Caco-2 (cell line): ENCODE measurements at regions not wholly inside any gene's neighbourhood (a gene's known extent, or its start where the extent isn't known, plus 50 kb on each side); places are given as distances from the start of the nearest gene placed in this dataset.

Source experiments
- BruUV-seq: library from RNA; stranded (reverse); fragments of 400-500 nt; replicated peaks from 2 replicates; lab custom pipeline; 2021; lab: Mats Ljungman, UMichigan
- CTCF ChIA-PET: fragments of 300-600 bp; sonication (Branson Sonifier 250); formaldehyde crosslinking; loops from one replicate; lab custom pipeline; 2022; ENCODE audit warnings: antibody characterized with exemption; lab: Charles Lee
- POLR2A ChIA-PET: fragments of 300-600 bp; sonication (Branson Sonifier 250); formaldehyde crosslinking; loops from one replicate; lab custom pipeline; 2022; ENCODE audit warnings: antibody characterized with exemption; lab: Charles Lee
- DNase-seq, 2 experiments: peaks; one replicate each; pipeline versions ENCODE4 v3.0.0 to v3.0.0-alpha.2; 2020 to 2022
- H3K27me3 ChIP-seq: replicated peaks from 2 replicates; pipeline ENCODE4 v1.6.0; 2011; ENCODE audit warnings: low read length; ENCODE audit not compliant: control insufficient read depth, insufficient read depth
- H3K36me3 ChIP-seq: 2 replicates; pipeline ENCODE4 v1.5.1; 2011; ENCODE audit warnings: low read length; ENCODE audit not compliant: control insufficient read depth, insufficient read depth
- H3K4me1 ChIP-seq: fragments of 250-450 bp; sonication (Bioruptor Pico); 2 replicates; pipeline ENCODE4 v1.5.1; 2020; ENCODE audit warnings: mild to moderate bottlenecking
- H3K4me3 ChIP-seq: 2 replicates; pipeline ENCODE4 v1.5.1; 2011; ENCODE audit warnings: low read depth, mild to moderate bottlenecking, control low read depth, low read length
- H3K9me3 ChIP-seq: fragments of 250-450 bp; sonication (Bioruptor Pico); 2 replicates; pipeline ENCODE4 v1.5.1; 2020; ENCODE audit warnings: mild to moderate bottlenecking, moderate library complexity
- H3K27ac Mint-ChIP-seq: one replicate; pipeline ENCODE4 v1.8.0; 2022; ENCODE audit warnings: mixed read lengths; ENCODE audit not compliant: unreplicated experiment
- H3K27me3 Mint-ChIP-seq: one replicate; pipeline ENCODE4 v1.8.0; 2022; ENCODE audit warnings: mixed read lengths; ENCODE audit not compliant: insufficient read depth, unreplicated experiment
- H3K36me3 Mint-ChIP-seq: one replicate; pipeline ENCODE4 v1.8.0; 2022; ENCODE audit warnings: mild to moderate bottlenecking, mixed read lengths; ENCODE audit not compliant: insufficient read depth, unreplicated experiment
- H3K4me1 Mint-ChIP-seq: one replicate; pipeline ENCODE4 v1.8.0; 2022; ENCODE audit warnings: low read depth, mixed read lengths; ENCODE audit not compliant: unreplicated experiment
- H3K4me3 Mint-ChIP-seq: one replicate; pipeline ENCODE4 v1.8.0; 2022; ENCODE audit warnings: mild to moderate bottlenecking, moderate library complexity, mixed read lengths; ENCODE audit not compliant: unreplicated experiment
- H3K9me3 Mint-ChIP-seq: one replicate; pipeline ENCODE4 v1.8.0; 2022; ENCODE audit warnings: mixed read lengths; ENCODE audit not compliant: unreplicated experiment
- intact Hi-C: fragments of 100-400 bp; cut with micrococcal nuclease; formaldehyde crosslinking; loops from one replicate; pipeline ENCODE4 v1.10.0; 2022; ENCODE audit not compliant: unreplicated experiment
- TF ChIP-seq, protein P1 (sequence below), 2 experiments: fragments of 200-600 bp in 1 of 2; IDR thresholded peaks; 1 replicate in 1 of 2; 2 replicates in 1 of 2; pipeline versions ENCODE4 v1.5.1 to v1.8.0; 2011 to 2022; ENCODE audit warnings: antibody characterized with exemption in 1 of 2, control low read depth in 1 of 2, inconsistent platforms in 1 of 2, low read depth in 1 of 2, low read length in 1 of 2, mild to moderate bottlenecking in 1 of 2, moderate library complexity in 1 of 2; ENCODE audit not compliant: insufficient read depth in 1 of 2, severe bottlenecking in 1 of 2, unreplicated experiment in 1 of 2

DNA sequence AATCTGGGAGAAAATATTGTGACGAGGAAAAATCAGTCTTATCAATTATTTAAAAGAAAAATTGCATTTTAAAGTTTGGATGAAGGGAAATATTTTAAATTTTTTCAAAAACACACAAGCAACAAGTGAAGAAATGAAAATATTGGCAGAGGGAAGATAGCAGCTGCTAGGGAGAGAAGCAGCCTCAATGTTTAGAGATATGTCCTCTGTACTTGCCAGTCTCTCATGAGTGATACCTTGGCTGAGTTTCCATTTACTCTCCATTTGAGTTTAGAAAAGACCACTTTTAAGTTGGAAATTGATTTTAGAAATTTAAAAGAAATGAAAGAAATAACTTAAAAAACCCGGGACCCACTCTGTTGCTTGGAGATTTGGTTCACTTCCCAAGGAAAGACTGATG is 88.6 kb upstream of the DBX1 start:
- Mint-ChIP-seq H3K27ac (no peak overlapping the region), H3K36me3 (no peaks in the 10 kb centered on the region), H3K4me3 (no peak overlapping the region), H3K4me1 (no peaks in the 10 kb centered on the region), H3K27me3 (peaks cover 26% of the 10 kb centered on the region), H3K9me3 (no peaks in the 10 kb centered on the region)
- DNase-seq = no peak
- H3K9me3 ChIP-seq = no peaks in the 10 kb centered on the region
- no peaks in the 10 kb centered on the region for H3K36me3 ChIP-seq
- intact Hi-C loops = loop anchor here (10.0 kb wide), 1 partner anchor 124 kb away; no protein-coding TSS in a partner anchor
- ChIA-PET POLR2A (no interaction called here), CTCF (no interaction called here)
- no peak overlapping the region for H3K4me3 ChIP-seq
- BruUV-seq = no TSS peak
- no peaks in the 10 kb centered on the region for H3K27me3 ChIP-seq
- TF ChIP-seq, protein P1, sequence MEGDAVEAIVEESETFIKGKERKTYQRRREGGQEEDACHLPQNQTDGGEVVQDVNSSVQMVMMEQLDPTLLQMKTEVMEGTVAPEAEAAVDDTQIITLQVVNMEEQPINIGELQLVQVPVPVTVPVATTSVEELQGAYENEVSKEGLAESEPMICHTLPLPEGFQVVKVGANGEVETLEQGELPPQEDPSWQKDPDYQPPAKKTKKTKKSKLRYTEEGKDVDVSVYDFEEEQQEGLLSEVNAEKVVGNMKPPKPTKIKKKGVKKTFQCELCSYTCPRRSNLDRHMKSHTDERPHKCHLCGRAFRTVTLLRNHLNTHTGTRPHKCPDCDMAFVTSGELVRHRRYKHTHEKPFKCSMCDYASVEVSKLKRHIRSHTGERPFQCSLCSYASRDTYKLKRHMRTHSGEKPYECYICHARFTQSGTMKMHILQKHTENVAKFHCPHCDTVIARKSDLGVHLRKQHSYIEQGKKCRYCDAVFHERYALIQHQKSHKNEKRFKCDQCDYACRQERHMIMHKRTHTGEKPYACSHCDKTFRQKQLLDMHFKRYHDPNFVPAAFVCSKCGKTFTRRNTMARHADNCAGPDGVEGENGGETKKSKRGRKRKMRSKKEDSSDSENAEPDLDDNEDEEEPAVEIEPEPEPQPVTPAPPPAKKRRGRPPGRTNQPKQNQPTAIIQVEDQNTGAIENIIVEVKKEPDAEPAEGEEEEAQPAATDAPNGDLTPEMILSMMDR (IDR thresholded peaks at IDR 0.05; ENCODE audit: insufficient read depth in 1 of 2, low read depth in 1 of 2, low read length in 1 of 2, severe bottlenecking in 1 of 2, unreplicated experiment in 1 of 2) = no peak
- no peaks in the 10 kb centered on the region for H3K4me1 ChIP-seq

DNA sequence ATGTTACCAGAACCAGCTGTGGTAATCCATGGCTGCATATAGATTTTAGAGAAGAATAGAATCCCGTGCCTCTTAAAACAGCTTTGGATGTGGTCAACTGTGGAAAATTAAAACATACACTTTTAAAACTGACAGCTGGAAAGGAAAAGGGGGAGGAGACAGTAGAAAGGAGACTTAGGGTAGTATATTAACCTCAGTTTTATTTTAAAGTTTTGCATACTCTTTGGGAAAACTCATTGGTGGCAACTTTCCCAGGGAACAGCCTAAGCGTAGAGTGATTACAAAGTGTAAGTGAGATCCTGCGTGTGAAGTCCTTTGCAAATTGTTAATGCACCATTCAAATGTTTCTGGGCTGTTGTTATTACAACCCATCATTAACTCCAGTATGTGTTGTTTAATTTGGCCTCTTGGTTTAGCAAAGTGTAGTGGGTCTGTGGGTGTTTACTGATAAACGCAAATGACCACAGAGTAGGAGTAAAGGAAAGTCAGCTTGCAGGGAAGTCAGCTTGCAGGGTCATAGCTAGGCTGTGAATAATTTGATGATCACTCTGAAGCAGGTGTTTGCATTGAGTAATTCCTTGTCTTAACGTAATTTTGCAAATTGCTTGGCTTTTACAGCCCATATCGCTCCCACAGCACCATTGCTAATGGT is 88.0 kb upstream of the DBX1 start:
- BruUV-seq = no TSS peak
- no peak overlapping the region for H3K4me3 Mint-ChIP-seq
- H3K36me3 ChIP-seq = no peaks in the 10 kb centered on the region
- H3K27me3 Mint-ChIP-seq = peaks cover 26% of the 10 kb centered on the region
- H3K4me1 ChIP-seq = no peaks in the 10 kb centered on the region
- intact Hi-C loops = loop anchor here (10.0 kb wide), 1 partner anchor 123 kb away; no protein-coding TSS in a partner anchor
- TF ChIP-seq, protein P1 (IDR thresholded peaks at IDR 0.05; ENCODE audit: insufficient read depth in 1 of 2, low read depth in 1 of 2, low read length in 1 of 2, severe bottlenecking in 1 of 2, unreplicated experiment in 1 of 2) = no peak
- ChIA-PET POLR2A (no interaction called here), CTCF (no interaction called here)
- no peak for DNase-seq
- H3K36me3 Mint-ChIP-seq = no peaks in the 10 kb centered on the region
- H3K9me3 ChIP-seq = no peaks in the 10 kb centered on the region
- no peaks in the 10 kb centered on the region for H3K4me1 Mint-ChIP-seq
- H3K9me3 Mint-ChIP-seq = no peaks in the 10 kb centered on the region
- H3K4me3 ChIP-seq = no peak overlapping the region
- H3K27me3 ChIP-seq = no peaks in the 10 kb centered on the region
- no peak overlapping the region for H3K27ac Mint-ChIP-seq

DNA sequence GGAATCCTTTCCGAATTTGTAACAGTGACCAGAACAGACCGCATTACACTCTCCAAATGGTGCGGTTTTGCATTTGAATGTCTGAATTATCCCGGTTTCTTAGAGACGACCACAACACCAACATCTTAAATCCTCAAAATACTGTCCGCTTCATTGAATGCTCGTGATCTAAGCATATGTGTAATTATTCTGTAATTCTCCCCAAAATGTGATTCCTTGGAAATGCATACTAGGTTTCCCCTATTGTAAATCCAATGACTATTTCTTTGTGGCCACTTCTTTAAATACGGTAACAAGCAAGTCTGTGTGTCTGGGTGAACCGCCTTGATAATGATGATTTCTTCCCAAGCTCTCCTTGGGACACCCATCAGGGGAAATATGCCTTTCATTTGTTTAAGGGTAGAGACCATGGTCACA is 87.3 kb upstream of the DBX1 start:
- no peaks in the 10 kb centered on the region for H3K9me3 ChIP-seq
- peaks cover 26% of the 10 kb centered on the region for H3K27me3 Mint-ChIP-seq
- no peak overlapping the region for H3K27ac Mint-ChIP-seq
- no peaks in the 10 kb centered on the region for H3K36me3 ChIP-seq
- TF ChIP-seq, protein P1 (IDR thresholded peaks at IDR 0.05; ENCODE audit: insufficient read depth in 1 of 2, low read depth in 1 of 2, low read length in 1 of 2, severe bottlenecking in 1 of 2, unreplicated experiment in 1 of 2) = no peak
- H3K27me3 ChIP-seq = no peaks in the 10 kb centered on the region
- CTCF ChIA-PET = no interaction called here
- intact Hi-C loops = loop anchor here (10.0 kb wide), 1 partner anchor 123 kb away; no protein-coding TSS in a partner anchor
- H3K4me1 Mint-ChIP-seq = no peaks in the 10 kb centered on the region
- H3K4me3 Mint-ChIP-seq = no peak overlapping the region
- POLR2A ChIA-PET = no interaction called here
- no TSS peak for BruUV-seq
- peaks cover under 1% of the 10 kb centered on the region for H3K9me3 Mint-ChIP-seq
- no peaks in the 10 kb centered on the region for H3K4me1 ChIP-seq
- no peak for DNase-seq
- no peaks in the 10 kb centered on the region for H3K36me3 Mint-ChIP-seq
- H3K4me3 ChIP-seq = no peak overlapping the region
